Kidney (tissue), 13 donors: ENCODE measurements at regions not wholly inside any gene's neighbourhood (a gene's known extent, or its start where the extent isn't known, plus 50 kb on each side); places are given as distances from the start of the nearest gene placed in this dataset.

Experiments
- DNase-seq, 5 donors: peaks; one replicate each; pipeline ENCODE4 v3.0.0-alpha.2; 2013 to 2020
- FAIRE-seq: peaks from 2 replicates; lab custom pipeline; 2012; peaks lifted over from hg19 to GRCh38; lab: Jason Lieb, UNC
- H3K27ac ChIP-seq, 2 donors: one replicate each; pipeline ENCODE4 v1.7.0; 2013; ENCODE audit warnings: low read depth in 2 of 2, low read length in 2 of 2, inconsistent platforms in 1 of 2
- H3K27me3 ChIP-seq: one replicate; pipeline ENCODE4 v1.7.1; 2013; ENCODE audit warnings: low read length, inconsistent platforms; ENCODE audit not compliant: control insufficient read depth, insufficient read depth
- H3K36me3 ChIP-seq, 3 donors: one replicate each; pipeline versions ENCODE4 v1.7.0 to v1.7.1; 2013; ENCODE audit warnings: low read length in 3 of 3, control low read depth in 1 of 3, inconsistent platforms in 1 of 3; ENCODE audit not compliant: insufficient read depth in 3 of 3, control insufficient read depth in 2 of 3
- H3K4me1 ChIP-seq, 3 donors: one replicate each; pipeline versions ENCODE4 v1.7.0 to v1.7.1; 2013; ENCODE audit warnings: low read length in 3 of 3, inconsistent platforms in 1 of 3, low read depth in 1 of 3; ENCODE audit not compliant: control insufficient read depth in 2 of 3, insufficient read depth in 2 of 3
- H3K4me3 ChIP-seq, 3 donors: one replicate each; pipeline versions ENCODE4 v1.7.0 to v1.8.1; 2013; ENCODE audit warnings: low read length in 3 of 3, control low read depth in 1 of 3, inconsistent platforms in 1 of 3
- H3K9ac ChIP-seq, 3 donors: one replicate each; pipeline versions ENCODE4 v1.7.0 to v1.7.1; 2013; ENCODE audit warnings: low read length in 3 of 3, control low read depth in 1 of 3, inconsistent platforms in 1 of 3
- H3K9me3 ChIP-seq, 3 donors: one replicate each; pipeline versions ENCODE4 v1.7.0 to v1.7.1; 2013; ENCODE audit warnings: low read length in 3 of 3, control low read depth in 1 of 3, inconsistent platforms in 1 of 3; ENCODE audit not compliant: control insufficient read depth in 2 of 3, insufficient read depth in 1 of 3
- CTCF ChIP-seq: IDR thresholded peaks from 3 replicates; pipeline ENCODE4 v1.5.1; 2012; ENCODE audit warnings: mild to moderate bottlenecking, moderate library complexity, borderline replicate concordance; ENCODE audit not compliant: insufficient read depth; ENCODE audit errors: extremely low read depth
- intact Hi-C: fragments of 100-400 bp; cut with DNase I; formaldehyde crosslinking; loops from one replicate; pipeline ENCODE4 v1.11.1; 2022
- donor health status: control.
- donor health status: control.
- donor health status: control.
- donor health status: control.
- donor health status: control.
- donor health status: DM: yes; HTN: yes; CAD: no.
- donor health status: Normal renal cell carcinoma (clear cell type).

GRCh38 chr6:25070547-25071366 is 135.0 kb upstream of the RIPOR2 start:
- FAIRE-seq = peak; percentile 77
- TF ChIP-seq CTCF = peak; percentile 92
- no peaks in the 10 kb centered on the region for H3K27me3 ChIP-seq
- H3K36me3 ChIP-seq = no peaks in the 10 kb centered on the region
- peaks cover 0 to 4% (median 0%) of the 10 kb centered on the region in 3 donors for H3K9me3 ChIP-seq
- DNase-seq = peak; percentile 85 to 92 (median 90)
- H3K4me3 ChIP-seq = peak overlapping the region in 2 of 3 donors; percentile 20 to 39
- H3K27ac ChIP-seq = no peak overlapping the region
- intact Hi-C loops = no loop called here
- peak overlapping the region in 1 of 3 donors; percentile 44 for H3K9ac ChIP-seq
- H3K4me1 ChIP-seq = no peaks in the 10 kb centered on the region

DNA sequence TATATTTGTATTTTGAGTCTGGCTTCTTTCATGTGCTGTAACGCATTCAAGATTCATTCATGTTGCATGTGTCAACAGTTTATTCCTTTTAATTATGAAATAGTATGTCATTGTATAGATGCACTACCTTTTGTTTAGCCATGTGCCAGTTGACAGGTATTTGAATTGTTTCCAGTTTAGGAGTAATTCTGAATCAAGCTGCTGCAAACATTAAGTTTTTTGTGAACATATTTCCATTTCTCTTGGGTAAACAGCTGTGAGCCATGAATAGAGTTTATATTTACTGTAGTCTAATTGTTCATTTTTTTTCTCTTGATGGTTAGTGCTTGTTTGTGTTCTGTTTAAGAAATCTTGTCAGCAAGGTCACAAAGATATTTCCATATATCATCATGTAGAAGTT is 142.4 kb upstream of the RIPOR2 start:
- FAIRE-seq (no peak), DNase-seq (no peak)
- Histone ChIP-seq H3K27ac (no peak overlapping the region), H3K4me3 (no peak overlapping the region), H3K4me1 (no peaks in the 10 kb centered on the region), H3K9me3 (peaks cover 0 to 2% (median 0%) of the 10 kb centered on the region in 3 donors), H3K27me3 (no peaks in the 10 kb centered on the region), H3K36me3 (peaks cover 0 to 3% (median 0%) of the 10 kb centered on the region in 3 donors), H3K9ac (no peak overlapping the region)
- no peak for TF ChIP-seq CTCF
- intact Hi-C loops = no loop called here

GRCh38 chr6:25083784-25084507 is 148.2 kb upstream of the RIPOR2 start:
- no peak for TF ChIP-seq CTCF
- Histone ChIP-seq H3K36me3 (peaks cover 0 to 3% (median 0%) of the 10 kb centered on the region in 3 donors), H3K9ac (no peak overlapping the region), H3K9me3 (no peaks in the 10 kb centered on the region), H3K27ac (peak overlapping the region; percentile 57 to 64), H3K4me3 (no peak overlapping the region), H3K27me3 (no peaks in the 10 kb centered on the region), H3K4me1 (no peaks in the 10 kb centered on the region)
- FAIRE-seq = no peak
- peak in 1 of 5 donors; percentile 25 for DNase-seq
- intact Hi-C loops = no loop called here
